Lower lobe of right lung (tissue), 2 donors: ENCODE measurements at regions not wholly inside any gene's neighbourhood (a gene's known extent, or its start where the extent isn't known, plus 50 kb on each side); places are given as distances from the start of the nearest gene placed in this dataset.
A peak's percentile ranks its signal among the peaks of the same experiment; 100 is the strongest.

Source experiments
- ATAC-seq, 2 donors: fragments of 200-7000 bp; cut with Tn5 transposase; one replicate each; pipeline ENCODE4 v1.9.1; 2020 to 2022; ENCODE audit warnings: mild to moderate bottlenecking in 2 of 2, moderate library complexity in 2 of 2
- DNase-seq: peaks from one replicate; pipeline ENCODE4 v3.0.0-alpha.2; 2020
- H3K27ac ChIP-seq: fragments of 200-600 bp; one replicate; pipeline ENCODE4 v1.8.0; 2022
- H3K27me3 ChIP-seq: fragments of 200-600 bp; one replicate; pipeline ENCODE4 v1.8.0; 2022; ENCODE audit warnings: low read depth
- H3K36me3 ChIP-seq: fragments of 200-600 bp; one replicate; pipeline ENCODE4 v1.8.0; 2022; ENCODE audit warnings: mild to moderate bottlenecking
- H3K4me1 ChIP-seq: fragments of 200-600 bp; one replicate; pipeline ENCODE4 v1.8.0; 2022
- H3K4me3 ChIP-seq: fragments of 200-600 bp; one replicate; pipeline ENCODE4 v1.8.0; 2022; ENCODE audit warnings: mild to moderate bottlenecking
- H3K9me3 ChIP-seq: fragments of 200-600 bp; one replicate; pipeline ENCODE4 v1.8.0; 2022
- intact Hi-C: fragments of 100-400 bp; cut with DNase I; formaldehyde crosslinking; loops from one replicate; pipeline ENCODE4 v1.11.0; 2022
- TF ChIP-seq, protein P1 (sequence below): fragments of 200-600 bp; IDR thresholded peaks from one replicate; pipeline ENCODE4 v1.8.0; 2022; ENCODE audit warnings: antibody characterized with exemption, mild to moderate bottlenecking
- donor health status: DM: no; HTN: yes; CAD: no; lungs with severe emphysema.

GRCh38 chr6:40963019-40963418 lies 76.0 kb downstream of the UNC5CL start:
- H3K36me3 ChIP-seq, result no peaks in the 10 kb centered on the region
- ATAC-seq (no peak), DNase-seq (no peak)
- no peaks in the 10 kb centered on the region for H3K9me3 ChIP-seq
- H3K27me3 ChIP-seq, result no peaks in the 10 kb centered on the region
- H3K4me1 ChIP-seq, result no peaks in the 10 kb centered on the region
- intact Hi-C loops, result no loop called here
- no peak overlapping the region for H3K27ac ChIP-seq
- no peak overlapping the region for H3K4me3 ChIP-seq
- TF ChIP-seq, protein P1, sequence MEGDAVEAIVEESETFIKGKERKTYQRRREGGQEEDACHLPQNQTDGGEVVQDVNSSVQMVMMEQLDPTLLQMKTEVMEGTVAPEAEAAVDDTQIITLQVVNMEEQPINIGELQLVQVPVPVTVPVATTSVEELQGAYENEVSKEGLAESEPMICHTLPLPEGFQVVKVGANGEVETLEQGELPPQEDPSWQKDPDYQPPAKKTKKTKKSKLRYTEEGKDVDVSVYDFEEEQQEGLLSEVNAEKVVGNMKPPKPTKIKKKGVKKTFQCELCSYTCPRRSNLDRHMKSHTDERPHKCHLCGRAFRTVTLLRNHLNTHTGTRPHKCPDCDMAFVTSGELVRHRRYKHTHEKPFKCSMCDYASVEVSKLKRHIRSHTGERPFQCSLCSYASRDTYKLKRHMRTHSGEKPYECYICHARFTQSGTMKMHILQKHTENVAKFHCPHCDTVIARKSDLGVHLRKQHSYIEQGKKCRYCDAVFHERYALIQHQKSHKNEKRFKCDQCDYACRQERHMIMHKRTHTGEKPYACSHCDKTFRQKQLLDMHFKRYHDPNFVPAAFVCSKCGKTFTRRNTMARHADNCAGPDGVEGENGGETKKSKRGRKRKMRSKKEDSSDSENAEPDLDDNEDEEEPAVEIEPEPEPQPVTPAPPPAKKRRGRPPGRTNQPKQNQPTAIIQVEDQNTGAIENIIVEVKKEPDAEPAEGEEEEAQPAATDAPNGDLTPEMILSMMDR, result no peak

GRCh38 chr6:40962241-40962640 lies 76.8 kb downstream of the UNC5CL start:
- Histone ChIP-seq H3K27me3 (no peaks in the 10 kb centered on the region), H3K36me3 (no peaks in the 10 kb centered on the region), H3K9me3 (no peaks in the 10 kb centered on the region), H3K27ac (no peak overlapping the region), H3K4me1 (no peaks in the 10 kb centered on the region), H3K4me3 (no peak overlapping the region)
- DNase-seq (no peak), ATAC-seq (peak; percentile 37 to 67)
- intact Hi-C loops, result no loop called here
- TF ChIP-seq, protein P1, result no peak

GRCh38 chr6:40961831-40962230 lies 77.2 kb downstream of the UNC5CL start:
- Histone ChIP-seq H3K4me1 (no peaks in the 10 kb centered on the region), H3K4me3 (no peak overlapping the region), H3K27me3 (no peaks in the 10 kb centered on the region), H3K36me3 (no peaks in the 10 kb centered on the region), H3K27ac (no peak overlapping the region), H3K9me3 (no peaks in the 10 kb centered on the region)
- intact Hi-C loops, result no loop called here
- DNase-seq, result no peak
- ATAC-seq, result no peak
- TF ChIP-seq, protein P1, result no peak

DNA sequence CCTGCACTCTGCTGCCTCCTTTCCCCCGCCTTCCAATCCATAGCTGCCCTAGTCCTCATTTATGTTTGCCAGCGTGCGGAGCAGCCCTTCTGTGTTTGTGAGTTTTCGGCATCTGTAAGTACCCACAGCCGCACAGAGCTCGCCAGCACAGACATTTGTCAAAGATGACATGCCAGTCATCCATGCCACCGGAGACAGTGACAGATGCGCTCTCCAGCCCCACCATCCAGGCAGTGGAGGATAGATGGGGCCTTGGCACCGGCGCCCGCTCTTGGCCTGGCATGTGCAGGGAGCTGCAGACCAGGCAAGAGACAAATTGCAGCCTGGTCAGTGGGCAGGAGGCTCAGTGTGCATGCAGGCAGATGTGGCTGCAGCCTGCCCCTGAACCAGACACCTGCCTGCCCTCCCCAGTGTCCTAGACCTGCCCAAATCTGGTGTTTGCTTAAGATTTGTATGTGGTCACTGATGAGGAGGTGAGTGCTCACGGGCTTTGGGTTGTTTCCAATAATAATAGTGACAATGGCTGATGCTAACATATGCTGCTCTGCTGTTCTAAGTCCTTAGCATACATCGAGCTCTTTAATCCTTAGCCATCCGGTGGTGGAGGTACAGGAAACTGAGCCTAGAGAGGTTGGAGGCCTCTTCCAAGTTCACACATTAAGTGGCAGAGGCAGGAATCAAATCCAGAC lies 78.1 kb downstream of the UNC5CL start:
- no peak overlapping the region for H3K4me3 ChIP-seq
- intact Hi-C loops, result no loop called here
- H3K36me3 ChIP-seq, result no peaks in the 10 kb centered on the region
- DNase-seq (no peak), ATAC-seq (no peak)
- H3K27me3 ChIP-seq, result no peaks in the 10 kb centered on the region
- H3K4me1 ChIP-seq, result no peaks in the 10 kb centered on the region
- no peaks in the 10 kb centered on the region for H3K9me3 ChIP-seq
- TF ChIP-seq, protein P1, result no peak
- H3K27ac ChIP-seq, result no peak overlapping the region

DNA sequence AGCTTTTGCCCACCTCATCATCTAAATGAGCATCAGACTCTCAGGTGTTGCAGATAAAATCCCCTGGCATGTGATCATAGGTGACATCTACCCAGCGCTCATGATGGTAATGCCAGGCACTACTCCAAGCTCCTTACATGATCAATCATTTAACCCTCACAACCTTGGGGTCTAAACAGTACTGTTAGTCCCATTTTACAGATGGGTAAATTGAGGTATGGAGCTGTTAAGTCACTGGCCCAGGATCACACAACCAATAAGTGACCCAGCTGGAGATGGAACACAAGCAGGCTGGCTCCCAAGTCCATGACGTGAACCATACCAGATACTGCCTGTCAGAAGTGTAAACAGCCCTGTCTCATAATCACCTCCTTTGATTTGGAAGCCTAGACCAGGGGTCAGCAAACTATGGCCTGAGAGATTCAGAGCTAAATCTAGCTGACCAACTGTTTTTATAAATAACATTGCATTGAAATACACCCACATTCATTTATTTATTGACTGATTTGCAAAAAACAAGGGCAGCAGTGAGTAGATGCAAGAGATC lies 79.2 kb downstream of the UNC5CL start:
- H3K4me1 ChIP-seq, result no peaks in the 10 kb centered on the region
- intact Hi-C loops, result no loop called here
- no peak overlapping the region for H3K4me3 ChIP-seq
- H3K27ac ChIP-seq, result no peak overlapping the region
- TF ChIP-seq, protein P1, result no peak
- DNase-seq (no peak), ATAC-seq (no peak)
- H3K9me3 ChIP-seq, result no peaks in the 10 kb centered on the region
- no peaks in the 10 kb centered on the region for H3K27me3 ChIP-seq
- no peaks in the 10 kb centered on the region for H3K36me3 ChIP-seq
